ENCODE measurements at regions not wholly inside any gene's neighbourhood (a gene's known extent, or its start where the extent isn't known, plus 50 kb on each side); places are given as distances from the start of the nearest gene placed in this dataset.

DNA sequence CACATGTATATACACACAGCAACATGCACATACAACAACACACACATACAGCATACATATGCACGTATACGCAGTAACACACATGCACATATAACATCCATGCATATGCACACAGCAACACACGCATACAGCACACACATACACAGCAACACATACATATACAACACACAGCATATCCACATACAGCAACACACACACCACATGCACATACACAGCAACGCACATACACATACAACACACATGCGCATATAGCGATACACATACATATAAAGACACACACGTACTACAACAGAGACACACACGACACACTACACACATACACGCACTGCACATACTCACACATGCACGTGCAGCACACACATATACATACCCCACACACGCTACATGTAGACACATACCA lies 187.8 kb downstream of the GLI2 start:
- FAIRE-seq: no peak

DNA sequence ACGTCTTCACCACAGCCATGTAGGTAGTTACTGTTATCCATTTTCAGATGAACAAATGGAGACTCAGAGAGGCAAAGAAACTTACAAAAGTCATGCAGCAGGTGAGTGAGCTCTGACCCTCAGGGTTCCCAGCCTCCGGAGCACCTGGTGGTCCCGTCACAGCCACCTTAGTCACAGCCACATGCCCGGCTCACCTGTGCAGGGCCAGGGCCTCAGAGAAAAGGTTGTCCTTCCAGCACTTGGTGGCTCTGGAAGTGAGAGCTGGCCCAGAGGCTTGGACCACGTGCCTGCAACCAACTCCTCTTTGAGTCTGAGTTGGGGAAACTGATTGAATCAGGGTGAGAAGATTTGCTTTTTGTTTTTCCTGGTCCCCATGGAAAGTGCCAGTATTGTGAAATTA lies 189.3 kb downstream of the GLI2 start:
- no peak overlapping the region for H3K27ac ChIP-seq (ENCODE audit: insufficient read depth, low read depth, low read length)
- intact Hi-C loops (cut with micrococcal nuclease): no loop called here
- H3K27me3 ChIP-seq (ENCODE audit: control insufficient read depth in 2 of 2, insufficient read depth in 2 of 2, low read length in 2 of 2): peaks cover 27 to 35% of the 10 kb centered on the region in 2 experiments
- H3K36me3 ChIP-seq (ENCODE audit: control insufficient read depth in 2 of 2, extremely low read depth in 1 of 2, insufficient read depth in 2 of 2, low read length in 2 of 2): no peaks in the 10 kb centered on the region
- dilution Hi-C loops (cut with MboI; ENCODE audit: extremely low pct_ligation_motif_present, low sequenced_read_pairs): no loop called here
- BruUV-seq (replicated peaks): no TSS peak
- ChIA-PET POLR2A (no interaction called here), CTCF (no interaction called here)
- H3K4me2 ChIP-seq (ENCODE audit: insufficient read depth, low read length): no peak overlapping the region
- DNase-seq (ENCODE audit: low read depth, low spot score) (no peak), FAIRE-seq (no peak)
- no peak overlapping the region for H3K4me3 ChIP-seq (replicated peaks in 1 of 3; ENCODE audit: insufficient read depth in 1 of 3, low read depth in 1 of 3, low read length in 3 of 3)
- no peaks in the 10 kb centered on the region for H3K9me1 ChIP-seq (replicated peaks; ENCODE audit: control insufficient read depth, extremely low read depth, insufficient read depth, low read length)
- H3K79me2 ChIP-seq (ENCODE audit: control insufficient read depth, insufficient read depth, low read length): no peaks in the 10 kb centered on the region
- no peak overlapping the region for H2AFZ ChIP-seq (ENCODE audit: low read depth, low read length)
- no peaks in the 10 kb centered on the region for H4K20me1 ChIP-seq (replicated peaks; ENCODE audit: control insufficient read depth, extremely low read depth, insufficient read depth, low read length)
- H3K9me3 ChIP-seq (replicated peaks; ENCODE audit: control insufficient read depth, insufficient read depth, low read length): no peaks in the 10 kb centered on the region
- H3K4me1 ChIP-seq (ENCODE audit: control insufficient read depth, extremely low read depth, insufficient read depth, low read length): no peaks in the 10 kb centered on the region
- H3K9ac ChIP-seq (replicated peaks; ENCODE audit: extremely low read depth, insufficient read depth, low read length): no peak overlapping the region
- TF ChIP-seq, protein P1, sequence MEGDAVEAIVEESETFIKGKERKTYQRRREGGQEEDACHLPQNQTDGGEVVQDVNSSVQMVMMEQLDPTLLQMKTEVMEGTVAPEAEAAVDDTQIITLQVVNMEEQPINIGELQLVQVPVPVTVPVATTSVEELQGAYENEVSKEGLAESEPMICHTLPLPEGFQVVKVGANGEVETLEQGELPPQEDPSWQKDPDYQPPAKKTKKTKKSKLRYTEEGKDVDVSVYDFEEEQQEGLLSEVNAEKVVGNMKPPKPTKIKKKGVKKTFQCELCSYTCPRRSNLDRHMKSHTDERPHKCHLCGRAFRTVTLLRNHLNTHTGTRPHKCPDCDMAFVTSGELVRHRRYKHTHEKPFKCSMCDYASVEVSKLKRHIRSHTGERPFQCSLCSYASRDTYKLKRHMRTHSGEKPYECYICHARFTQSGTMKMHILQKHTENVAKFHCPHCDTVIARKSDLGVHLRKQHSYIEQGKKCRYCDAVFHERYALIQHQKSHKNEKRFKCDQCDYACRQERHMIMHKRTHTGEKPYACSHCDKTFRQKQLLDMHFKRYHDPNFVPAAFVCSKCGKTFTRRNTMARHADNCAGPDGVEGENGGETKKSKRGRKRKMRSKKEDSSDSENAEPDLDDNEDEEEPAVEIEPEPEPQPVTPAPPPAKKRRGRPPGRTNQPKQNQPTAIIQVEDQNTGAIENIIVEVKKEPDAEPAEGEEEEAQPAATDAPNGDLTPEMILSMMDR (IDR thresholded peaks at IDR 0.05; ENCODE audit: extremely low read depth in 1 of 2, insufficient read depth in 1 of 2, low read depth in 1 of 2, low read length in 2 of 2): no peak
- TF ChIP-seq FOS (IDR thresholded peaks at IDR 0.05; ENCODE audit: borderline replicate concordance, insufficient read depth, low read length): no peak
- TF ChIP-seq POLR2A (IDR thresholded peaks at IDR 0.05; ENCODE audit: low read depth, low read length): no peak
- no peak for TF ChIP-seq MYC (IDR thresholded peaks at IDR 0.05; ENCODE audit: low read depth, low read length)
- TF ChIP-seq, protein P2, sequence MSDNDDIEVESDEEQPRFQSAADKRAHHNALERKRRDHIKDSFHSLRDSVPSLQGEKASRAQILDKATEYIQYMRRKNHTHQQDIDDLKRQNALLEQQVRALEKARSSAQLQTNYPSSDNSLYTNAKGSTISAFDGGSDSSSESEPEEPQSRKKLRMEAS (IDR thresholded peaks at IDR 0.05; ENCODE audit: insufficient read depth, insufficient read length): no peak
- TF ChIP-seq JUN (IDR thresholded peaks at IDR 0.05; ENCODE audit: borderline replicate concordance, insufficient read depth, insufficient read length, low read depth): no peak
- TF ChIP-seq GATA2 (IDR thresholded peaks at IDR 0.05; ENCODE audit: insufficient read depth, insufficient read length, low read depth, low read length): no peak
- TF ChIP-seq EZH2 (IDR thresholded peaks at IDR 0.05; ENCODE audit: borderline replicate concordance, low read depth, low read length, severe bottlenecking): no peak
- TF ChIP-seq POLR2AphosphoS5 (IDR thresholded peaks at IDR 0.05; ENCODE audit: insufficient read depth, low read depth, low read length): no peak

More for the DNA sequence above, 187.8 kb downstream of the GLI2 start:
- no peaks in the 10 kb centered on the region for H3K79me2 ChIP-seq (ENCODE audit: control insufficient read depth, insufficient read depth, low read length)
- CTCF ChIA-PET: no interaction called here
- H3K4me1 ChIP-seq (ENCODE audit: control insufficient read depth, extremely low read depth, insufficient read depth, low read length): no peaks in the 10 kb centered on the region
- POLR2A ChIA-PET: no interaction called here
- dilution Hi-C loops (cut with MboI; ENCODE audit: extremely low pct_ligation_motif_present, low sequenced_read_pairs): no loop called here
- no peaks in the 10 kb centered on the region for H3K36me3 ChIP-seq (ENCODE audit: control insufficient read depth in 2 of 2, extremely low read depth in 1 of 2, insufficient read depth in 2 of 2, low read length in 2 of 2)
- H3K9me3 ChIP-seq (replicated peaks; ENCODE audit: control insufficient read depth, insufficient read depth, low read length): no peaks in the 10 kb centered on the region
- intact Hi-C loops (cut with micrococcal nuclease): no loop called here
- no peaks in the 10 kb centered on the region for H3K9me1 ChIP-seq (replicated peaks; ENCODE audit: control insufficient read depth, extremely low read depth, insufficient read depth, low read length)
- H3K4me3 ChIP-seq (replicated peaks in 1 of 3; ENCODE audit: insufficient read depth in 1 of 3, low read depth in 1 of 3, low read length in 3 of 3): no peak overlapping the region
- H4K20me1 ChIP-seq (replicated peaks; ENCODE audit: control insufficient read depth, extremely low read depth, insufficient read depth, low read length): no peaks in the 10 kb centered on the region
- no peak for TF ChIP-seq GATA2 (IDR thresholded peaks at IDR 0.05; ENCODE audit: insufficient read depth, insufficient read length, low read depth, low read length)
- TF ChIP-seq EZH2 (IDR thresholded peaks at IDR 0.05; ENCODE audit: borderline replicate concordance, low read depth, low read length, severe bottlenecking): no peak
- no peak for TF ChIP-seq MYC (IDR thresholded peaks at IDR 0.05; ENCODE audit: low read depth, low read length)
- TF ChIP-seq, protein P1 (IDR thresholded peaks at IDR 0.05; ENCODE audit: extremely low read depth in 1 of 2, insufficient read depth in 1 of 2, low read depth in 1 of 2, low read length in 2 of 2): no peak
- H3K4me2 ChIP-seq (ENCODE audit: insufficient read depth, low read length): no peak overlapping the region
- H3K27me3 ChIP-seq (ENCODE audit: control insufficient read depth in 2 of 2, insufficient read depth in 2 of 2, low read length in 2 of 2): peaks cover 39 to 49% of the 10 kb centered on the region in 2 experiments
- H2AFZ ChIP-seq (ENCODE audit: low read depth, low read length): no peak overlapping the region
- BruUV-seq (replicated peaks): no TSS peak
- DNase-seq (ENCODE audit: low read depth, low spot score): no peak
- no peak overlapping the region for H3K27ac ChIP-seq (ENCODE audit: insufficient read depth, low read depth, low read length)
- H3K9ac ChIP-seq (replicated peaks; ENCODE audit: extremely low read depth, insufficient read depth, low read length): no peak overlapping the region
